HL-60 (cell line): ENCODE measurements at regions not wholly inside any gene's neighbourhood (a gene's known extent, or its start where the extent isn't known, plus 50 kb on each side); places are given as distances from the start of the nearest gene placed in this dataset.

ENCODE experiments used
- CTCF ChIP-seq: IDR thresholded peaks from one replicate; pipeline ENCODE4 v1.5.1; 2011; ENCODE audit warnings: low read length, control low read depth, inconsistent platforms; ENCODE audit not compliant: insufficient read depth
- POLR2AphosphoS5 ChIP-seq: IDR thresholded peaks from 2 replicates; pipeline ENCODE4 v1.6.1; 2012; ENCODE audit warnings: low read depth

GRCh38 chr1:222928212-222928611, 113.4 kb downstream of the DISP1 start:
- TF ChIP-seq POLR2AphosphoS5 = no peak
- TF ChIP-seq CTCF = no peak
